CD4-positive, alpha-beta T cell treated with Interleukin-15 for 1 hour (primary cell): ENCODE measurements at regions not wholly inside any gene's neighbourhood (a gene's known extent, or its start where the extent isn't known, plus 50 kb on each side); places are given as distances from the start of the nearest gene placed in this dataset.

ENCODE experiments used
- DNase-seq: peaks from one replicate; pipeline ENCODE4 v3.0.0-alpha.2; 2020

DNA sequence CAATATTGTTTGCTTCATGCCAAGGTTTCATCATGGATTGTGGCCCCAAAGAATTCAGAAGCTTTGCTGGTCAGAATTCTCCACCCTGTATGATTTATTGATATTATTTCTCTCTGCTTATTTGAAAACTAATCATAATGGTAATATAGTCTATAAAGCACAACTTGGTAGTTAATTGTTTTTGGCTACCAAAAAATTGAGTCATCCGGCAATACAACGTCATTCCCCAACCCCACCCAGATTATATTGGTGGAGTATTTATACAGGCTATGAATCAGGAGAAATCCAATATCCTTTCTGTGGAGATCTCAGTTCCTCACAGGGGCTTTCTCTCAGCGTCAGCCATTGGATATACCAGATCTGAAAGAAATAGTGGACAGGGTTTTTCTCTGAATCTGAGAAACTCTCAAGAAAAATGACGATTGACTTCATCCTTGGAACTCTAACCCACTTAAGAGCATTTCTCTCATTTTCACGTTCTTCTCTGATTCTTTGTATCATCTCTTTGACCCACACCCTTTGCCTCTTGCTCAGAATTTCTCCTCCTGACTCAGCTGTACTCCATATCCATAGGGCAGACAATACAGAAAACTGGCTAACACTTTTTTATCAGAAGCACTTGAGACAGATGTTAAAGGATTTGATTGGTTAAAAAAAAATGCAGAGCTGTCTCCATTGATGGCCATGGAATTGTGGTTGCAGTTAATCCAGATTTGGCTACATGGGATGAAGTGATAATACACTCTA is 1055.8 kb upstream of the CADM2 start:
- no peak for DNase-seq

- DNase-seq = no peak
These were observed 1045.4 kb upstream of the CADM2 start for GRCh38 chr3:83913381-83913780.

GRCh38 chr3:83926291-83926690 is 1032.5 kb upstream of the CADM2 start:
- no peak for DNase-seq

DNA sequence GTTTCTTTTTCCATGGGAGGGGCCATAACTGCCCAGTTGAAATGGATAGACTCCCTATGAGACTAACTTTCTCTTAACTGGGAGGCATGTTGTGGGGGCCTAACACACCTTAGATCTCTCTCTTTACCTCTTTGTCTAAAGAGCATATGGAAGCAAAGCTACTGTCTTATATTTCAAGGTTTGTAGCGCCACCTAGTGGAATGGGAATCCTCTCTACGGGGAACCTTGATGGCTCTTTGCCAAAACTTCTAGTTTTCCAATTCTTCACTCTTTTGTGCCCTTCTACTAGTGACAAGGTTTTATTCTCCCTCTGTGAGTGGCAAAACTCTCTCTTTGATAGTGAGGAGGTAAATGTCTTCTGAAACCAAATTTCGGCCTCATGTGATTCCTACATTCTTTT is 1030.4 kb upstream of the CADM2 start:
- no peak for DNase-seq

- DNase-seq = no peak
These were observed 1029.9 kb upstream of the CADM2 start for GRCh38 chr3:83928903-83929302.

GRCh38 chr3:83934192-83935021 is 1024.4 kb upstream of the CADM2 start:
- DNase-seq = no peak

DNA sequence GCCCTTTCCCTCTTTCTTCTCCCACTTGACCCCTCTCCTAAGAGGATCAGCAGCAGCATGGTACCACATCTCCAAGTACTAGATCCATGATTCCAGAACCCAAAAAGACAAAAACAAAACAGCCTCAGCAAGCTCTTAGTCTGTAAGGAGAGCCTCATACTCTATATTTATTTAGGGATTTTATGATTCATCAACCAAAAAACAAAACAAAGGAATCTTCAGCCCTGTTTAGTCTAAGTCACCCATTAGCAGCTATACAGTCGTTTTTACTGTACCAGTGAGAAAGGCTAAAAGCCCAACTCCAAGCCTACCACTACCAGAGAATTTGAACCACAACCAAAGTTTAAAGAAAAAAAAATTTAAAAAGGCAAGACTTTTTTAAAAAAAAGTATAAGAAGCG is 1020.3 kb upstream of the CADM2 start:
- DNase-seq = no peak

GRCh38 chr3:83941990-83942745 is 1016.6 kb upstream of the CADM2 start:
- DNase-seq = no peak

GRCh38 chr3:83946049-83946448 is 1012.7 kb upstream of the CADM2 start:
- no peak for DNase-seq

- DNase-seq = no peak
These were observed 1012.2 kb upstream of the CADM2 start for GRCh38 chr3:83946554-83946953.

DNA sequence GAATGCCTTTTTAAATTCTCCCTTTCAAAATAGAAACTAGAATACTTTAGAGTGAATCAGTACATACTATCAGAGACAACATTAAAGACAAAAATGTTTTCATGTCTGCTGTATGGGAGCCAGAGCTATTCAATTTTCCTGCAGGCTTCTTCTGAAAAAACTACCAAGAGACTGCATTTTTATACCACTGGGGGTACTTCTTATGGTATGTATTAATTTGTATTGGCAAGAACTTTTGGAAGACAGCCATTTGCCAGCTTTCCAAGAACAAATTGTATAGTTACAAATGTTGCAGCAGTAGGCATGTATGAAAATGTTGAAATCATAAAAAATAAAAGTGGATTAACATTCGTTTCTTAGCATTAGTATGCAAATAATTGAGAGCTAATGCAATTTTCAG is 1010.0 kb upstream of the CADM2 start:
- DNase-seq = no peak

DNA sequence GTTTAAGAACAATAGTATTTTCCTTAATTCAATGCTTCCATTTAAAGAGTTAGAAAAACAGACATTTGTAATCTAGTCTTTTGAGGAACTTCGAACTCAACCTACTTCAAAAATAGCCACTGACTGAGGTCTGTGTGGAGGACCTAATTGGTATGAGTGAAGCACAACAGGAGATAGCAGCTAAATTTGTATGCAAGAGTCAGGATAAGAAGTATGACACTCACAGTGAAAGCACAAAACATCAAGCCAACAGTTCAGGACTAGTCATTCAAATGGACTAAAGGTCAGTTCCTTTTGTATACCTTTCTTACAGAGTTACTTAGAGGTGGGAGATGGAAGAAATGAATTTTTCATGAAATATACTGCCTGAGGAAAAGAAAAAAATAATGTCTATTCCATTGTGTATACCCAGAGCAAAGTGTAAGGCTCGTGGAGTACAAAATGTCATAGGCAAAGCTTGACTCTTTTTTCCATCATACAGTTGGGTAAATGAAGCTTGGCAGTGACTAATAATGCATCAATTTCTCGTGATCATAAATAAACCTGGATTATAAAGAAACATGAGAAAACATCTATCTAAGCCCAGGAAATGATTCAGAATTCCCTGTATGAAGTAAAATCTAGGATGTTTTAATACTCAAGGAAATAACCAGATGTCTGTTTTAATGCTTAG is 1005.2 kb upstream of the CADM2 start:
- no peak for DNase-seq

DNA sequence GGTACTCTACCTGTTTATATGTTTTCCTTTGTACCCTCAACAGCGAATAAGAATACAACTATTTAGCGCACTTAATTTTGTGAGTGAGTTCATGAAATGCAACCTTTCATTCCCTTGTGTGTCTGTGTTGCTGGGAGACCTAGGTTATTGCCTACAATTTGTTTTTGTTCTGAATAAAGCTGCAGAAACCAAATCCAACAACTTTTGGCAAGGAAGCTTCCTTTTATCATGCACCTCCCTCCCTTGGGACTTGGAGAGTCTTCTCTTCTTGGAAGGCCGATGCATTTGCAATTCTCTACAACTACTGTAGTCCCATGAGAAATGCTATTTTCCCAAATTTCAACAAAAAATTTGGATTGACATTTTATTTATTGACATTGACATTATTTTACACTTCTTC is 1002.4 kb upstream of the CADM2 start:
- no peak for DNase-seq

DNA sequence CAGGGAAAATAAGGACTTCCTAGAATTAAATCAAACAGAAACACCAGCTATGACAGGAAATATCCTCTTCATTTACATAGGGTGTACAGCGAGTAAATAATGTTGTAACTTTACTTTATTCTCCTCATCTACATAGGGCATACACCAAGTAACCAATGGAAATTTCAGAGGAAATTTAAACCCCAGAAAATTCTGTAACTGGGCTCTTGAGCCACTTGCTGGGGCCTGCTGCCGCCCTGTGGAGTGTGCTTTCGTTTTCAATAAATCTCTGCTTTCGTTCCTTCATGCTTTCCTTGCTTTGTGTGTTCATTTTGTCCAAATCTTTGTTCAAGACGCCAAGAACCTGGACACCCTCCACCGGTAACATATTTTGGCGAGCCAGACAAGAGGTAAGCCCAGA is 990.4 kb upstream of the CADM2 start:
- no peak for DNase-seq

GRCh38 chr3:83971666-83972065 is 987.1 kb upstream of the CADM2 start:
- DNase-seq = no peak

DNA sequence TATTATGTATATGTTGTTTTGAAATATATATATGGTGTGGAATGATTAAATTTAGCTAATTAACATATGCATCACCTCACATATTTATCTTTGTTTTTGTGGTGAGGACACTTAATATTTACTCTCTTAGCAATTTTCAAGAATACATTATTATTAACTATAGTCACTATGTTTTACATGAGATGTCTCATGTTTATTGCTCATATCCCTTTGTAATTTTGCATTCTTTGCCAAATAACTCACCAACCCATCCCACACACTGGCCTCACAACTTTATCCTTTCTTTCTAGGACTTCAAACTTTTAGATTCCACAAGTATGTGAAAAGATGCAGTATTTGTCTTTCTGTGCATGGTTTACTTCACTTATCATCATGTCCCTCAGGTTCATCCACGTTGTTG is 950.2 kb upstream of the CADM2 start:
- DNase-seq = no peak

DNA sequence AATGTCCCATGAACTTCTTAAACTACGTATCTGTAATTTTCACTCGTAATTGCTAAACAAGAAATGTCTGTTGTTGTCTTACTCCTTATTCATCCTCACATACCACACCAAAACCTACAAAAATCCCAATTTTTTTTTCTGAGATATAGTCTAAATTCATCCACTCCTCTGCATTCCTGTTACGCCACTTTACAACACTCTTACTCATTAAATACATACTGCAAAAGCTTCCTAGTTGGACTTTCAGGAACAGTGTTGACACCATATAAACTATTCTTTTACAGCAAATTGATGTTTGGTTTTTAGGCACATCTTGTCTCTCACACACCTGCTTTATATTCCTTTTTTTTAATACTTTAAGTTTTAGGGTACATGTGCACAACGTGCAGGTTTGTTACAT is 934.9 kb upstream of the CADM2 start:
- DNase-seq = no peak

DNA sequence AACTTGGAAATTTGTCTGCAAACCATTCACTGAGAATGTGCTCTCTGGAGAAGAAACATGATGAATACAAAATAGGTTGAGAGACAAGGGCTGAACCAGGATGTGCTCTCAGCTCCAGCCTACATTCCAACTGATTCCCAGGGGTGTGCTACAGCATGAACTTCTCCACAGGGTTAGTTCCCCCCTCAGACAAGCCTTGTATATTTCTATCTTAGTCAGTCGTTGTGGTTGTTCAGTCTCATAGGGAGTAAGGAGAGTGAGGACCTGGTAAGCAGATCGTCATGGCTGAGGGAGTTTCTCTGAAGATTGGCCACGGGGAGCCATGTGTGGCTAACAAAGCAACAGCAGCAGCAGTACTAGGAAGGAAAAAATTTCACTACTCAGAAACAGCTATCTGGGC is 919.7 kb upstream of the CADM2 start:
- no peak for DNase-seq

- no peak for DNase-seq
These were observed 916.2 kb upstream of the CADM2 start for GRCh38 chr3:84042399-84043106.

DNA sequence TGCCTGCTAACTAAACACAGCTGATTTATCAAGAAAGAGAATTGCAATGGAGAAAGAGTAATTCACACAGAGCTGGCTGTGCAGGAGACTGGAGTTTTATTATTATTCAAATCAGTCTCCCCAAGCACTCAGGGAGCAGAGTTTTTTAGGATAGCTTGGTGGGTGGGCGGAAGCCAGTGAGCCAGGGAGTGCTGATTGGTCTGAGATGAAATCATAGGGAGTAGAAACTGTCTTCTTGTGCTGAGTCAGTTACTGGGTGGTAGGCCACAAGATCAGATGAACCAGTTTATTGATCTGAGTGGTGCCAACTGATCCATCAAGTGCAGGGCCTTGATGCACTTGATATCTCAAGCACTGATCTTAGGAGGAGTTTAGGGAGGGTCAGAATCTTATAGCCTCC is 891.9 kb upstream of the CADM2 start:
- DNase-seq = no peak

- no peak for DNase-seq
These were observed 885.1 kb upstream of the CADM2 start for GRCh38 chr3:84073664-84074063.

- DNase-seq = no peak
These were observed 884.0 kb upstream of the CADM2 start for GRCh38 chr3:84074767-84075166.

- no peak for DNase-seq
These were observed 881.3 kb upstream of the CADM2 start for GRCh38 chr3:84077479-84077878.
